ENCODE measurements at regions not wholly inside any gene's neighbourhood (a gene's known extent, or its start where the extent isn't known, plus 50 kb on each side); places are given as distances from the start of the nearest gene placed in this dataset.

DNA sequence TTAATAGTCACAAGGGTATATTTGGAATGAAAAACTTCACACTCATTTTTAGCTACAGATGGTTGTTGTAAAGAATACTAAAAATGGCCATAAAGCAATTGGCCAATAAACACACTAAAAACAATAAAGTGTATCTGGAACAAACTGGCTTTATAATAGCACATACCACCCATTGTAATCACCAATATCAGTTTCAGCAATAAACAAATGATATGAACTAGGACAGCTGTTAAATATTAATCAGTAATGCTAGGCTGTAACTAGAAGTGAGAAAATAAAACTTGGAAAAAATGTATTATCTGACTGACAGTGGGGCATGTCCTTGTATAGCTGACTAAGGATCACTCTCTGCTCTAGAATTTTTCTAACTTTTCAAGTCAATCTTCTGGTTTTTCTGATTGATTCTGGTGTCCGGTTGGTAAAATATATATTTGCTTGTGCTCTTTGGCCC lies 312.5 kb downstream of the RND3 start:
- DNase-seq (ENCODE audit: low spot score in 2 of 2): no peak
- 83% methylated on average over 1 of the region's 1 CpG for WGBS
- H3K27ac ChIP-seq: no peak overlapping the region

DNA sequence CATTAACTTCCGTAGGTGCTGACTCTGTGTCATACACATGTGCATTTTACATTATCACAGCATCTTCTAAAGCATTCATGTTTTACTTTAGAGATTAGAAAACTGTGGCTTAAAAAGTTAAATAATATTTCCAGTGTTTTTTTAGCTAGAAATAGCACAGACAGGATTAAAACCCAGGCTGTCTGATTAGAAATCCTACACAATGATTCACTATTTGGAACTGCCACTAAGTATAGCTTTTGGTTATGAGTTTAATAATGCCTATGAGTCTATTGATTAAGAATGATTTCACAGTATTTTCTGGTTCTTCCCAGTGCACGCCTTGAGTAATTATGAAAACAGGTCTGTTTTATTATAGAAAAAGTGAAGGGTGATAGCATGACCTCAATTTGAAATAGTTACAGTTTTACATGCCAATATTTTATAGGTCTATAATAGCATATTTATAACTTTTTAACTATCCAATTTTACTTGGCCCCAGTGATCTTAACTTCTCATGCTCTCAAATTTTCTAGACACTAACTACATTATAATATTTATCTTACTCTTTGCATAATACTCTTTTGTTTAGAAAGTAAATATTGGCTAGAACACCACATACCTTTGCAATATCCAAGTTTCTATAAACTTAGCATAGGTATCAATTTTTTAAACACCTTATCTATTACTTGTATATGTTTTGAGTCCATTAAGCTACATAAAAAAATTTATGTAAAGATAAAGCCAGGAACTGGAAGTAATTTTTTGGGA lies 313.2 kb downstream of the RND3 start:
- Histone ChIP-seq H3K36me3 (no peaks in the 10 kb centered on the region), H3K9me3 (no peaks in the 10 kb centered on the region), H3K27ac (no peak overlapping the region), H3K4me1 (no peaks in the 10 kb centered on the region), H3K4me3 (no peak overlapping the region), H3K27me3 (no peaks in the 10 kb centered on the region)
- TF ChIP-seq EP300 (IDR thresholded peaks at IDR 0.05) (no peak), POLR2AphosphoS5 (IDR thresholded peaks at IDR 0.05) (no peak), POLR2A (IDR thresholded peaks at IDR 0.05) (no peak)
- TF ChIP-seq, protein P1, sequence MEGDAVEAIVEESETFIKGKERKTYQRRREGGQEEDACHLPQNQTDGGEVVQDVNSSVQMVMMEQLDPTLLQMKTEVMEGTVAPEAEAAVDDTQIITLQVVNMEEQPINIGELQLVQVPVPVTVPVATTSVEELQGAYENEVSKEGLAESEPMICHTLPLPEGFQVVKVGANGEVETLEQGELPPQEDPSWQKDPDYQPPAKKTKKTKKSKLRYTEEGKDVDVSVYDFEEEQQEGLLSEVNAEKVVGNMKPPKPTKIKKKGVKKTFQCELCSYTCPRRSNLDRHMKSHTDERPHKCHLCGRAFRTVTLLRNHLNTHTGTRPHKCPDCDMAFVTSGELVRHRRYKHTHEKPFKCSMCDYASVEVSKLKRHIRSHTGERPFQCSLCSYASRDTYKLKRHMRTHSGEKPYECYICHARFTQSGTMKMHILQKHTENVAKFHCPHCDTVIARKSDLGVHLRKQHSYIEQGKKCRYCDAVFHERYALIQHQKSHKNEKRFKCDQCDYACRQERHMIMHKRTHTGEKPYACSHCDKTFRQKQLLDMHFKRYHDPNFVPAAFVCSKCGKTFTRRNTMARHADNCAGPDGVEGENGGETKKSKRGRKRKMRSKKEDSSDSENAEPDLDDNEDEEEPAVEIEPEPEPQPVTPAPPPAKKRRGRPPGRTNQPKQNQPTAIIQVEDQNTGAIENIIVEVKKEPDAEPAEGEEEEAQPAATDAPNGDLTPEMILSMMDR (IDR thresholded peaks at IDR 0.05): no peak
- WGBS: 79% methylated on average over 2 of the region's 2 CpGs
- no peak for DNase-seq (ENCODE audit: low spot score in 2 of 2)

More for the DNA sequence above, 312.5 kb downstream of the RND3 start:
- Histone ChIP-seq H3K4me3 (no peak overlapping the region), H3K4me1 (no peaks in the 10 kb centered on the region), H3K27me3 (no peaks in the 10 kb centered on the region), H3K36me3 (no peaks in the 10 kb centered on the region), H3K9me3 (no peaks in the 10 kb centered on the region)
- TF ChIP-seq EP300 (IDR thresholded peaks at IDR 0.05): no peak
- no peak for TF ChIP-seq POLR2AphosphoS5 (IDR thresholded peaks at IDR 0.05)
- TF ChIP-seq, protein P1 (IDR thresholded peaks at IDR 0.05): no peak
- TF ChIP-seq POLR2A (IDR thresholded peaks at IDR 0.05): no peak

DNA sequence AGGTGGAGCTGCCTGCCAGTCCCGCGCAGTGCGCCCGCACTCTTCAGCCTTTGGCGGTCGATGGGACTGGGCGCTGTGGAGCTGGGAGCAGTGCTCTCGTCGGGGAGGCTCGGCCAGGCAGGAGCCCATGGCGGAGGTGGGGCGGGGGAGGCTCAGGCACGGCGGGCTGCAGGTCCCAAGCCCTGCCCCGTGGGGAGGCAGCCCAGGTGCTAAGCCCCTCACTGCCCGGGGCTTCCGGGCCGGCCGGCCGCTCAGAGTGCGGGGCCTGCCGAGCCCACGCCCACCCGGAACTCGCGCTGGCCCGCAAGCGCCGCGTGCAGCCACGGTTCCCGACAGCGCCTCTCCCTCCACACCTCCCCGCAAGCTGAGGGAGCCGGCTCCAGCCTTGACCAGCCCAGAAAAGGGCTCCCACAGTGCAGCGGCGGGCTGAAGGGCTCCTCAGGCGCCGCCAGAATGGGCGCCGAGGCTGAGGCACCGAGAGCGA lies 316.4 kb downstream of the RND3 start:
- DNase-seq (ENCODE audit: low spot score in 2 of 2): no peak
- H3K9me3 ChIP-seq: no peaks in the 10 kb centered on the region
- H3K36me3 ChIP-seq: no peaks in the 10 kb centered on the region
- no peaks in the 10 kb centered on the region for H3K27me3 ChIP-seq
- H3K27ac ChIP-seq: no peak overlapping the region
- WGBS: 97% methylated on average over 20 of the region's 43 CpGs
- no peak for TF ChIP-seq EP300 (IDR thresholded peaks at IDR 0.05)
- no peak for TF ChIP-seq POLR2AphosphoS5 (IDR thresholded peaks at IDR 0.05)
- TF ChIP-seq, protein P1 (IDR thresholded peaks at IDR 0.05): no peak
- no peak for TF ChIP-seq POLR2A (IDR thresholded peaks at IDR 0.05)
- H3K4me1 ChIP-seq: peaks cover 11% of the 10 kb centered on the region
- H3K4me3 ChIP-seq: no peak overlapping the region

DNA sequence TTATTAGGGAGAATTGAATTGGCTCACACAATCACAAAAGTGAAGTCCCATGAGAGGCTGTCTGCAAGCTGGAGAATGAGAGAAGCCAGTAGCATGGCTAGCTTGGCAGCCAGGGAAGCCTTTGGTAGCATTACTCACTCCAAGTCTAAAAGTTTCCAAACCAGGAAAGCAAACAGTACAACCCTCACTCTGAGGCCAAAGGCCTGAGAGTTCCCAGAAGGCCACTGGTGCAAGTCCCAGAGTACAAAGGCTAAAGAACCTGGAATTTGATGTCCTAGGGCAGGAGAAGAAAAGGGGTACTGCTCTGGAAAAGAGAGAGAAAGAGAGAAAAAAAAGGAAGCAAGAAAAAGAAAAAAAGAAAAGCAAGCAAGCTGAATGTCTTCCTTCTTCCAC lies 318.2 kb downstream of the RND3 start:
- Histone ChIP-seq H3K4me3 (no peak overlapping the region), H3K27me3 (no peaks in the 10 kb centered on the region), H3K27ac (no peak overlapping the region), H3K9me3 (no peaks in the 10 kb centered on the region), H3K36me3 (no peaks in the 10 kb centered on the region), H3K4me1 (peaks cover 11% of the 10 kb centered on the region)
- TF ChIP-seq POLR2AphosphoS5 (IDR thresholded peaks at IDR 0.05) (no peak), EP300 (IDR thresholded peaks at IDR 0.05) (no peak), POLR2A (IDR thresholded peaks at IDR 0.05) (no peak)
- TF ChIP-seq, protein P1 (IDR thresholded peaks at IDR 0.05): no peak
- no peak for DNase-seq (ENCODE audit: low spot score in 2 of 2)

DNA sequence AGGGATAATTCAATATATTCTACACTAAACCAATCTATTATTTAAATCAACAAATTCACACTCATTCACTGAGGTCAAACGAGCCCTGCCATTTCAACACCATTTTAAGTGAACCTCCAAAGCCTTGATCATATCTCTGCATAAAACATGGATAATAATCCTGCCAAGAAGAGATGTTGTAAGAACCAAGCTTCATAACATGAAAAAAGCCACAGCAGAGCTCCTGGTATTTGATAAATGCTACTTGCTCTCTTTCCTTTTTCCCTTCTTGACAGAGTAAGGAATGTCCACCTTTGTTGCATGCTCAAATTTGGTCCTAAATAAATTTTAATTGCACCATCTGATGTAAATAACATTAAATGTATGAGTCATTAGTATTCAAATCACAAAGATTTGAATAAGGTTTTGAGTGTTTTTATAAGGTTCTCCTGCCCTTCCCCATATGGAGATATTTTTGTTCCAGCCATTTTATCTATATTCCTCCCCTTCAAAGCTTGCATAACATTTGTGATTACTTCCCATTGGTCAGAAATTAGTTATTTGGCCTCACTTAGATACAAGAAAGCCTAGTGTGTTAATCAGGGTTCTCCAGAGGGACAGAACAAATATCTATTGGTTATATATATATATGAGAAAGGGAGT lies 318.8 kb downstream of the RND3 start:
- Histone ChIP-seq H3K9me3 (no peaks in the 10 kb centered on the region), H3K36me3 (no peaks in the 10 kb centered on the region), H3K4me3 (no peak overlapping the region), H3K27ac (no peak overlapping the region), H3K4me1 (peaks cover 11% of the 10 kb centered on the region), H3K27me3 (no peaks in the 10 kb centered on the region)
- no peak for DNase-seq (ENCODE audit: low spot score in 2 of 2)
- WGBS: 22% methylated on average over 1 of the region's 1 CpG
- TF ChIP-seq POLR2A (IDR thresholded peaks at IDR 0.05) (no peak), POLR2AphosphoS5 (IDR thresholded peaks at IDR 0.05) (no peak), EP300 (IDR thresholded peaks at IDR 0.05) (no peak)
- TF ChIP-seq, protein P1 (IDR thresholded peaks at IDR 0.05): no peak

Measured in suprapubic skin (tissue), 4 donors.